Suprapubic skin (tissue), 4 donors: ENCODE measurements at regions not wholly inside any gene's neighbourhood (a gene's known extent, or its start where the extent isn't known, plus 50 kb on each side); places are given as distances from the start of the nearest gene placed in this dataset.

Experiments used
- DNase-seq, 2 donors: peaks; one replicate each; pipeline ENCODE4 v3.0.0-alpha.2; 2019; ENCODE audit warnings: low spot score in 2 of 2
- H3K27ac ChIP-seq: fragments of 200-600 bp; sonication (generic); one replicate; pipeline ENCODE4 v1.5.1; 2019
- H3K27me3 ChIP-seq: fragments of 200-600 bp; sonication (generic); one replicate; pipeline ENCODE4 v1.5.1; 2019
- H3K36me3 ChIP-seq: fragments of 200-600 bp; sonication (generic); one replicate; pipeline ENCODE4 v1.5.1; 2019
- H3K4me1 ChIP-seq: fragments of 200-600 bp; sonication (generic); one replicate; pipeline ENCODE4 v1.5.1; 2019
- H3K4me3 ChIP-seq: fragments of 200-600 bp; sonication (generic); one replicate; pipeline ENCODE4 v1.5.1; 2019; ENCODE audit warnings: mild to moderate bottlenecking
- H3K9me3 ChIP-seq: fragments of 200-600 bp; sonication (generic); one replicate; pipeline ENCODE4 v1.5.1; 2019
- EP300 ChIP-seq: sonication (generic); formaldehyde crosslinking; IDR thresholded peaks from one replicate; pipeline ENCODE4 v1.6.1; 2017; ENCODE audit warnings: antibody characterized with exemption
- POLR2A ChIP-seq, 2 donors: fragments of 450-650 bp; IDR thresholded peaks; one replicate each; pipeline ENCODE4 v1.6.1; 2017; ENCODE audit warnings: antibody characterized with exemption in 2 of 2, mild to moderate bottlenecking in 2 of 2, moderate library complexity in 2 of 2
- POLR2AphosphoS5 ChIP-seq, 3 donors: sonication (generic); formaldehyde crosslinking; IDR thresholded peaks; one replicate each; pipeline ENCODE4 v1.6.1; 2017; ENCODE audit warnings: antibody characterized with exemption in 3 of 3
- WGBS: methylation state at CpG from one replicate; pipeline ENCODE4 v1.1.5; 2018; 5-methylcytosine and 5-hydroxymethylcytosine counted together
- TF ChIP-seq, protein P1 (sequence below), 2 donors: fragments of 200-600 bp in 1 of 2; fragments of 450-650 bp in 1 of 2; sonication (generic) in 1 of 2; IDR thresholded peaks; one replicate each; pipeline ENCODE4 v1.5.1; 2016 to 2019; ENCODE audit warnings: antibody characterized with exemption in 2 of 2, mild to moderate bottlenecking in 1 of 2, moderate library complexity in 1 of 2

DNA sequence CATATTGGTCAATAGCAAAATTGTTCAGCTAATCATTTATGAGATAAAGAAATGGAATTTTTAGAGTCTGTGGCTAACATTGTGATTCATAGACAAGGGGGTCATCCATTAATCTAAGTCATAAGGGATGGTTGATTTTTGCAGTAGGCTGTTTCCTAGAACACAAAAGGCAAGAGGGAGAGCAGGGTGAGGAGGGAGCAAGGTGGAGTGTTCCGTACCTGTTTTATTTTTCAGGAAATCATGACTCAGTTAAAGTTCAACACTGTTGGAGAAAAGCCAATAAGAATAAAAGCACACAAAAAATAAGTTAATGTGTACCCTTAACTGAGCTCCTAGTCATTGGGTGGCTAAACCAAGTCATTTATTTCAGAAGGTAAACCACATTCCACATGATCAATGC, 512.4 kb upstream of the ATXN8OS start:
- Histone ChIP-seq H3K4me3 (no peak overlapping the region), H3K4me1 (no peaks in the 10 kb centered on the region), H3K9me3 (peaks cover 3% of the 10 kb centered on the region), H3K36me3 (no peaks in the 10 kb centered on the region), H3K27me3 (no peaks in the 10 kb centered on the region), H3K27ac (no peak overlapping the region)
- WGBS, result 51% methylated on average over 1 of the region's 1 CpG
- TF ChIP-seq, protein P1, sequence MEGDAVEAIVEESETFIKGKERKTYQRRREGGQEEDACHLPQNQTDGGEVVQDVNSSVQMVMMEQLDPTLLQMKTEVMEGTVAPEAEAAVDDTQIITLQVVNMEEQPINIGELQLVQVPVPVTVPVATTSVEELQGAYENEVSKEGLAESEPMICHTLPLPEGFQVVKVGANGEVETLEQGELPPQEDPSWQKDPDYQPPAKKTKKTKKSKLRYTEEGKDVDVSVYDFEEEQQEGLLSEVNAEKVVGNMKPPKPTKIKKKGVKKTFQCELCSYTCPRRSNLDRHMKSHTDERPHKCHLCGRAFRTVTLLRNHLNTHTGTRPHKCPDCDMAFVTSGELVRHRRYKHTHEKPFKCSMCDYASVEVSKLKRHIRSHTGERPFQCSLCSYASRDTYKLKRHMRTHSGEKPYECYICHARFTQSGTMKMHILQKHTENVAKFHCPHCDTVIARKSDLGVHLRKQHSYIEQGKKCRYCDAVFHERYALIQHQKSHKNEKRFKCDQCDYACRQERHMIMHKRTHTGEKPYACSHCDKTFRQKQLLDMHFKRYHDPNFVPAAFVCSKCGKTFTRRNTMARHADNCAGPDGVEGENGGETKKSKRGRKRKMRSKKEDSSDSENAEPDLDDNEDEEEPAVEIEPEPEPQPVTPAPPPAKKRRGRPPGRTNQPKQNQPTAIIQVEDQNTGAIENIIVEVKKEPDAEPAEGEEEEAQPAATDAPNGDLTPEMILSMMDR (IDR thresholded peaks at IDR 0.05), result no peak
- no peak for TF ChIP-seq POLR2A (IDR thresholded peaks at IDR 0.05)
- TF ChIP-seq POLR2AphosphoS5 (IDR thresholded peaks at IDR 0.05), result no peak
- TF ChIP-seq EP300, result no peak
- DNase-seq, result no peak

GRCh38 chr13:69591437-69591836, 516.2 kb upstream of the ATXN8OS start:
- Histone ChIP-seq H3K27ac (no peak overlapping the region), H3K4me1 (no peaks in the 10 kb centered on the region), H3K4me3 (no peak overlapping the region), H3K9me3 (no peaks in the 10 kb centered on the region), H3K36me3 (no peaks in the 10 kb centered on the region), H3K27me3 (no peaks in the 10 kb centered on the region)
- TF ChIP-seq POLR2A (IDR thresholded peaks at IDR 0.05) (no peak), POLR2AphosphoS5 (IDR thresholded peaks at IDR 0.05) (no peak), EP300 (no peak)
- TF ChIP-seq, protein P1 (IDR thresholded peaks at IDR 0.05), result no peak
- DNase-seq, result no peak
- WGBS, result 87% methylated on average over 2 of the region's 2 CpGs

- DNase-seq, result no peak
- 78% methylated on average over 5 of the region's 5 CpGs for WGBS
- TF ChIP-seq EP300 (no peak), POLR2AphosphoS5 (IDR thresholded peaks at IDR 0.05) (no peak), POLR2A (IDR thresholded peaks at IDR 0.05) (no peak)
- TF ChIP-seq, protein P1 (IDR thresholded peaks at IDR 0.05), result no peak
- Histone ChIP-seq H3K27me3 (no peaks in the 10 kb centered on the region), H3K4me3 (no peak overlapping the region), H3K36me3 (no peaks in the 10 kb centered on the region), H3K4me1 (no peaks in the 10 kb centered on the region), H3K9me3 (peaks cover 2% of the 10 kb centered on the region), H3K27ac (no peak overlapping the region)
Observed at GRCh38 chr13:69589531-69590235, 517.9 kb upstream of the ATXN8OS start.

- WGBS, result 65% methylated on average over 1 of the region's 1 CpG
- Histone ChIP-seq H3K9me3 (peaks cover 6% of the 10 kb centered on the region), H3K36me3 (no peaks in the 10 kb centered on the region), H3K27me3 (no peaks in the 10 kb centered on the region), H3K4me1 (no peaks in the 10 kb centered on the region), H3K4me3 (no peak overlapping the region), H3K27ac (no peak overlapping the region)
- no peak for DNase-seq
- TF ChIP-seq, protein P1 (IDR thresholded peaks at IDR 0.05), result no peak
- TF ChIP-seq POLR2A (IDR thresholded peaks at IDR 0.05) (no peak), EP300 (no peak), POLR2AphosphoS5 (IDR thresholded peaks at IDR 0.05) (no peak)
Observed at GRCh38 chr13:69585656-69586055, 522.0 kb upstream of the ATXN8OS start.

DNA sequence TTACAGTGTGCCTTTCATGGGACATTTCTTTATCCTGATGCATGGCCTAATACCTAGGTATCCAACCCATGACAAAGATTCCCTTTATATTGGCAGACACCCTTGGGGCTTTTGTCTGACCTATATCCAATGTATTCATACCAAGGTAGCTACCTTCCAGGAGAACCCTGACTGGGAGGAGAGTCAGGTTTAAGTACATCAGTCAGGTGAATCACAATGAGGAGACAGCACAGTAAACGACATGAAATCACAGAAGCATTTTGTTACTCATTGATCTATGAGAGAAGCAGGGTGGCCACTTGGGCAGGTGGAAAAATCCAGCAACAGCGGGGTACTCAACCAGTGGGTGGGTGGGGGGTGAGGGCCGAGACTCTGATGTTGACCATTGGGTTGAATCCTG, 527.4 kb upstream of the ATXN8OS start:
- Histone ChIP-seq H3K4me1 (no peaks in the 10 kb centered on the region), H3K27ac (no peak overlapping the region), H3K9me3 (peaks cover 6% of the 10 kb centered on the region), H3K27me3 (no peaks in the 10 kb centered on the region), H3K36me3 (no peaks in the 10 kb centered on the region), H3K4me3 (no peak overlapping the region)
- no peak for DNase-seq
- TF ChIP-seq EP300 (no peak), POLR2AphosphoS5 (IDR thresholded peaks at IDR 0.05) (no peak), POLR2A (IDR thresholded peaks at IDR 0.05) (no peak)
- TF ChIP-seq, protein P1 (IDR thresholded peaks at IDR 0.05), result no peak
- 73% methylated on average over 3 of the region's 3 CpGs for WGBS
